Epithelial cell of esophagus (primary cell): ENCODE measurements at regions not wholly inside any gene's neighbourhood (a gene's known extent, or its start where the extent isn't known, plus 50 kb on each side); places are given as distances from the start of the nearest gene placed in this dataset.
A peak's percentile ranks its signal among the peaks of the same experiment; 100 is the strongest.

ENCODE experiments used
- DNase-seq: peaks from one replicate; pipeline ENCODE4 v3.0.0; 2010; ENCODE audit warnings: low read depth
- H3K4me3 ChIP-seq: 2 replicates; pipeline ENCODE4 v1.5.1; 2011; ENCODE audit warnings: mild to moderate bottlenecking, low read length, control low read depth
- CTCF ChIP-seq: IDR thresholded peaks from 2 replicates; pipeline ENCODE4 v1.5.1; 2011; ENCODE audit warnings: low read depth, mild to moderate bottlenecking, low read length, control low read depth, inconsistent platforms; ENCODE audit not compliant: insufficient read depth; ENCODE audit errors: missing control alignments

GRCh38 chr9:78397454-78397853 lies 100.5 kb downstream of the PSAT1 start:
- no peak for TF ChIP-seq CTCF
- DNase-seq, result no peak
- no peak overlapping the region for H3K4me3 ChIP-seq

GRCh38 chr9:78399153-78399552 lies 102.2 kb downstream of the PSAT1 start:
- TF ChIP-seq CTCF, result no peak

GRCh38 chr9:78400496-78400895 lies 103.6 kb downstream of the PSAT1 start:
- no peak for TF ChIP-seq CTCF
- DNase-seq, result no peak

More at GRCh38 chr9:78399153-78399552, 102.2 kb downstream of the PSAT1 start:
- no peak for DNase-seq
- no peak overlapping the region for H3K4me3 ChIP-seq

GRCh38 chr9:78405461-78405860 lies 108.5 kb downstream of the PSAT1 start:
- DNase-seq, result no peak
- no peak overlapping the region for H3K4me3 ChIP-seq
- no peak for TF ChIP-seq CTCF

More at GRCh38 chr9:78400496-78400895, 103.6 kb downstream of the PSAT1 start:
- no peak overlapping the region for H3K4me3 ChIP-seq

- no peak overlapping the region for H3K4me3 ChIP-seq
- TF ChIP-seq CTCF, result no peak
- no peak for DNase-seq
Measured at GRCh38 chr9:78406146-78406545, 109.2 kb downstream of the PSAT1 start.

- DNase-seq, result peak; percentile 37
- TF ChIP-seq CTCF, result no peak
Measured at GRCh38 chr9:78406933-78407332, 110.0 kb downstream of the PSAT1 start.

GRCh38 chr9:78407636-78408312 lies 110.8 kb downstream of the PSAT1 start:
- no peak for TF ChIP-seq CTCF
- no peak for DNase-seq

More at GRCh38 chr9:78406933-78407332, 110.0 kb downstream of the PSAT1 start:
- no peak overlapping the region for H3K4me3 ChIP-seq

More at GRCh38 chr9:78407636-78408312, 110.8 kb downstream of the PSAT1 start:
- H3K4me3 ChIP-seq, result no peak overlapping the region
